Cerebellar cortex (tissue), 1 donor: ENCODE measurements at regions not wholly inside any gene's neighbourhood (a gene's known extent, or its start where the extent isn't known, plus 50 kb on each side); places are given as distances from the start of the nearest gene placed in this dataset.

ENCODE experiments used
- DNase-seq: peaks from one replicate; pipeline ENCODE4 v3.0.0-alpha.2; 2015; ENCODE audit warnings: low spot score

- no peak for DNase-seq
These were observed 122.1 kb downstream of the TFCP2L1 start for GRCh38 chr2:121162893-121163292.

DNA sequence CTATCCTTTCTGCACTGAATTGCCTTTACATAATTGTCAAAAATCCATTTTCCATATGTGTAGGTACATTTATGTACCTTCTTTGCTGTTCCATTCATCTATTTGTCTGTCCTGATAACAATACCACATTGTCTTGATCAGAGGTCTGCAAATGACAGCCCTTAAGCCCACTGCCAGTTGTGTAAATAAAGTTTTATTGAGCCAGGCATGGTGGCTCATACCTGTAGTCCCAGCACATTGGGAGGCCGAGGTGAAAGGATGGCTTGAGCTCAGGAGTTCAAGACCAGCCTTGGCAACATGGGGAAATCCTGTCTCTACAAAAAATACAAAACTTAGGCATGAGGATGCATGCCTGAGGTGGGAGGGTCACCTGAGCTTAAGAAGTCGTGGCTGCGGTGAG lies 121.0 kb downstream of the TFCP2L1 start:
- no peak for DNase-seq

DNA sequence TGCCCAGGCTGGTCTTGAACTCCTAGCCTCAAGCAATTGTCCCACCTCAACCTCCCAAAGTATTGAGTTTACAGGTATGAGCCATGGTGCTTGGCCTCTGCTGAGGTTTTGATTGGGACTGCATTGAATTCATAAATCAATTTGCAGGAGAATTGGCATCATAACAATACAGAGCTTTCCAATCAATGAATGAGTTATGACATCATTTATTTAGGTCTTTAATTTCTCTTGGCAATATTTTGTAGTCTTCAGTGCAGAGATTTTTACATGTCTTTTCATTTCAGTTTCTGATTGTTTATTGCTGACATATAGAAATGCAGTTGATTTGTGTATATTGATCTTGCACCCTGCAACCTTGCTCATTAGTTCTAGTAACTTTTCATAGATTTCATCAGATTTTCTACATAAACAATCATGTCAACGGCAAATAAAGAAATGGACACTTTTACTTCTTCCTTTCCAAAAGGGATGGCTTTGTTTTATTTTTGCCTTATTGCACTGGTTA lies 119.9 kb downstream of the TFCP2L1 start:
- DNase-seq = no peak
